Panc1 (cell line): ENCODE measurements at regions not wholly inside any gene's neighbourhood (a gene's known extent, or its start where the extent isn't known, plus 50 kb on each side); places are given as distances from the start of the nearest gene placed in this dataset.

Source experiments
- ATAC-seq: fragments of 200-7000 bp; cut with Tn5 transposase; 2 replicates; pipeline ENCODE4 v1.9.1; 2020; ENCODE audit warnings: mild to moderate bottlenecking, moderate library complexity
- BruUV-seq: library from RNA; stranded (reverse); fragments of 400-500 nt; replicated peaks from 2 replicates; lab custom pipeline; 2021; lab: Mats Ljungman, UMichigan
- CTCF ChIA-PET: fragments of 300-600 bp; sonication (Branson Sonifier 250); formaldehyde crosslinking; loops from one replicate; lab custom pipeline; 2022; ENCODE audit warnings: antibody characterized with exemption; lab: Charles Lee
- POLR2A ChIA-PET: fragments of 300-600 bp; sonication (Branson Sonifier 250); formaldehyde crosslinking; loops from one replicate; lab custom pipeline; 2022; ENCODE audit warnings: antibody characterized with exemption; lab: Charles Lee
- DNase-seq: peaks from one replicate; pipeline ENCODE4 v3.0.0-alpha.2; 2010; ENCODE audit warnings: low read depth, low spot score
- H3K27ac ChIP-seq: 2 replicates; pipeline ENCODE4 v1.5.1; 2011; ENCODE audit warnings: mild to moderate bottlenecking, low read length, inconsistent platforms
- H3K27me3 ChIP-seq: fragments of 200-500 bp; sonication (Bioruptor generic); 2 replicates; pipeline ENCODE4 v1.6.0; 2014; ENCODE audit warnings: low read length, inconsistent platforms; ENCODE audit not compliant: control insufficient read depth, insufficient read depth
- H3K36me3 ChIP-seq: fragments of 200-500 bp; sonication (Bioruptor generic); 2 replicates; pipeline ENCODE4 v1.5.1; 2014; ENCODE audit warnings: inconsistent platforms, mild to moderate bottlenecking, low read length, moderate library complexity; ENCODE audit not compliant: control insufficient read depth, insufficient read depth
- H3K4me1 ChIP-seq: 2 replicates; pipeline ENCODE4 v1.5.1; 2011; ENCODE audit warnings: inconsistent platforms, mild to moderate bottlenecking, low read length, moderate library complexity; ENCODE audit not compliant: control insufficient read depth, insufficient read depth
- H3K4me3 ChIP-seq, 2 experiments: 2 replicates each; pipeline ENCODE4 v1.5.1; 2011 to 2012; ENCODE audit warnings: low read depth in 2 of 2, low read length in 2 of 2, mild to moderate bottlenecking in 2 of 2, inconsistent platforms in 1 of 2, moderate library complexity in 1 of 2
- H3K9me3 ChIP-seq: fragments of 200-500 bp; sonication (Bioruptor generic); 2 replicates; pipeline ENCODE4 v1.5.1; 2014; ENCODE audit warnings: low read depth, mild to moderate bottlenecking, inconsistent platforms, low read length, moderate library complexity; ENCODE audit not compliant: control insufficient read depth, insufficient read depth
- CTCF ChIP-seq: fragments of 450-650 bp; IDR thresholded peaks from 2 replicates; pipeline ENCODE4 v1.5.1; 2017; ENCODE audit warnings: mild to moderate bottlenecking
- POLR2AphosphoS5 ChIP-seq: IDR thresholded peaks from 2 replicates; pipeline ENCODE4 v1.6.1; 2012; ENCODE audit warnings: mild to moderate bottlenecking, low read depth, low read length, moderate library complexity
- REST ChIP-seq, 2 experiments: IDR thresholded peaks; 2 replicates each; pipeline ENCODE4 v1.6.1; 2011 to 2012; ENCODE audit warnings: low read depth in 2 of 2, control low read depth in 1 of 2, low read length in 1 of 2, mild to moderate bottlenecking in 1 of 2, moderate library complexity in 1 of 2; ENCODE audit not compliant: insufficient read depth in 1 of 2
- SIN3A ChIP-seq: IDR thresholded peaks from 2 replicates; pipeline ENCODE4 v1.6.1; 2012; ENCODE audit warnings: low read depth, mild to moderate bottlenecking, low read length, moderate library complexity, borderline replicate concordance; ENCODE audit not compliant: insufficient read depth
- TCF7L2 ChIP-seq: IDR thresholded peaks from 2 replicates; pipeline ENCODE4 v1.6.1; 2011; ENCODE audit warnings: mild to moderate bottlenecking, low read depth, low read length, inconsistent platforms
- in situ Hi-C: cut with HindIII; loops from 2 replicates; pipeline ENCODE4 v1.10.0; 2016; ENCODE audit warnings: low sequenced_read_pairs, low pct_unique_long_range_greater_than_20kb
- intact Hi-C: fragments of 100-400 bp; cut with micrococcal nuclease; formaldehyde crosslinking; loops from one replicate; pipeline ENCODE4 v1.10.0; 2022; ENCODE audit not compliant: unreplicated experiment

GRCh38 chr2:8334866-8335325 lies 347.0 kb upstream of the ID2 start:
- no peak for TF ChIP-seq SIN3A
- Histone ChIP-seq H3K27me3 (peaks cover 2% of the 10 kb centered on the region; the same call in 1 of the 2 replicates), H3K4me3 (no peak overlapping the region), H3K9me3 (no peaks in the 10 kb centered on the region), H3K4me1 (no peaks in the 10 kb centered on the region), H3K36me3 (no peaks in the 10 kb centered on the region), H3K27ac (no peak overlapping the region)
- DNase-seq = no peak
- ChIA-PET POLR2A (interaction anchor here (0.6 kb wide), 1 partner anchor 1249 kb away, joined by 3 read pairs; no protein-coding TSS in a partner anchor), CTCF (no interaction called here)
- no TSS peak for BruUV-seq
- no peak for ATAC-seq
- intact Hi-C loops = no loop called here
- in situ Hi-C loops = no loop called here

- intact Hi-C loops (no loop called here), in situ Hi-C loops (no loop called here)
- BruUV-seq = no TSS peak
- H3K4me3 ChIP-seq = no peak overlapping the region
- H3K36me3 ChIP-seq = no peaks in the 10 kb centered on the region
- CTCF ChIA-PET = no interaction called here
- ATAC-seq (no peak), DNase-seq (no peak)
- no peaks in the 10 kb centered on the region for H3K9me3 ChIP-seq
- POLR2A ChIA-PET = interaction anchor here (0.6 kb wide), 1 partner anchor 1250 kb away, joined by 3 read pairs; no protein-coding TSS in a partner anchor
- no peak overlapping the region for H3K27ac ChIP-seq
- TF ChIP-seq TCF7L2 (no peak), REST (IDR thresholded peaks at IDR 0.05; ENCODE audit: insufficient read depth in 1 of 2, low read depth in 2 of 2, low read length in 1 of 2) (no peak), POLR2AphosphoS5 (no peak), SIN3A (no peak), CTCF (no peak)
- peaks cover 2% of the 10 kb centered on the region; the same call in 1 of the 2 replicates for H3K27me3 ChIP-seq
- no peaks in the 10 kb centered on the region for H3K4me1 ChIP-seq
Measured at GRCh38 chr2:8335801-8336200, 346.1 kb upstream of the ID2 start.

GRCh38 chr2:8337321-8337720 lies 344.5 kb upstream of the ID2 start:
- no TSS peak for BruUV-seq
- no peak for ATAC-seq
- no peaks in the 10 kb centered on the region for H3K4me1 ChIP-seq
- ChIA-PET CTCF (no interaction called here), POLR2A (no interaction called here)
- DNase-seq = no peak
- no peak overlapping the region for H3K4me3 ChIP-seq
- no peaks in the 10 kb centered on the region; the same call in 1 of the 2 replicates for H3K27me3 ChIP-seq
- no peak for TF ChIP-seq CTCF
- no peak for TF ChIP-seq REST (IDR thresholded peaks at IDR 0.05; ENCODE audit: insufficient read depth in 1 of 2, low read depth in 2 of 2, low read length in 1 of 2)
- TF ChIP-seq SIN3A = no peak
- TF ChIP-seq POLR2AphosphoS5 = no peak
- no peak for TF ChIP-seq TCF7L2
- no peak overlapping the region for H3K27ac ChIP-seq
- intact Hi-C loops = no loop called here
- H3K36me3 ChIP-seq = no peaks in the 10 kb centered on the region
- H3K9me3 ChIP-seq = no peaks in the 10 kb centered on the region
- in situ Hi-C loops = no loop called here
